ENCODE measurements at regions not wholly inside any gene's neighbourhood (a gene's known extent, or its start where the extent isn't known, plus 50 kb on each side); places are given as distances from the start of the nearest gene placed in this dataset.
"Not testable (repeated sequence)": the region's sequence is repeated elsewhere in the genome, so short reads cannot be mapped to it uniquely, and the experiment has no call there.

DNA sequence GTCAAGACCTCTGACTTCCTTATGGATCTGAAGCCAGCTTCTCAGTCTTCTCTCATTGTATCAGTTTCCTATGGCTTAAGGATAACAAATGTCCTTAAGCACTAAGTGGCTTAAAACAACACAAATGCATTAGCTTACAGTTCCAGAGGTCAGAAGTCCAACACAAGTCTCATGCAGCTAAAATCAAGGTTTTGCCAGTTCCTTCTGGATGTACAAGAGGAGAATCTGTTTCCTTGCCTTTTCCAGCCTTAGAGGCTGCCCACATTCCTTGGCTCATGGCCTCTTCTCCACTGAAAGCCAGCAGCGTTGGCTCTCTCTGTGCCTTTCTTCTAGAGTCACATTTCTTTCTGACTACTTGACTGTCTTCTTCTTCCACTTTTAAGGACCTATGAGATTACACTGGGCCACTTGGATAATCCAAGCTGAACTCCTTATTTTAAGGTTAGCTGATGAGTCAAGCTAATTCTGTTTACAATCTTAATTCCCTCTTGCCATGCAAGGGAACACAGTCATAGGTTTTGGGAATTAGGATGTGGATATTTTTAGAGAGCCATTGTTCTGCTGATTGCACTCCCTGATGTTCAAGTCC is 179.0 kb downstream of the BCAS1 start:
- no peak for DNase-seq

DNA sequence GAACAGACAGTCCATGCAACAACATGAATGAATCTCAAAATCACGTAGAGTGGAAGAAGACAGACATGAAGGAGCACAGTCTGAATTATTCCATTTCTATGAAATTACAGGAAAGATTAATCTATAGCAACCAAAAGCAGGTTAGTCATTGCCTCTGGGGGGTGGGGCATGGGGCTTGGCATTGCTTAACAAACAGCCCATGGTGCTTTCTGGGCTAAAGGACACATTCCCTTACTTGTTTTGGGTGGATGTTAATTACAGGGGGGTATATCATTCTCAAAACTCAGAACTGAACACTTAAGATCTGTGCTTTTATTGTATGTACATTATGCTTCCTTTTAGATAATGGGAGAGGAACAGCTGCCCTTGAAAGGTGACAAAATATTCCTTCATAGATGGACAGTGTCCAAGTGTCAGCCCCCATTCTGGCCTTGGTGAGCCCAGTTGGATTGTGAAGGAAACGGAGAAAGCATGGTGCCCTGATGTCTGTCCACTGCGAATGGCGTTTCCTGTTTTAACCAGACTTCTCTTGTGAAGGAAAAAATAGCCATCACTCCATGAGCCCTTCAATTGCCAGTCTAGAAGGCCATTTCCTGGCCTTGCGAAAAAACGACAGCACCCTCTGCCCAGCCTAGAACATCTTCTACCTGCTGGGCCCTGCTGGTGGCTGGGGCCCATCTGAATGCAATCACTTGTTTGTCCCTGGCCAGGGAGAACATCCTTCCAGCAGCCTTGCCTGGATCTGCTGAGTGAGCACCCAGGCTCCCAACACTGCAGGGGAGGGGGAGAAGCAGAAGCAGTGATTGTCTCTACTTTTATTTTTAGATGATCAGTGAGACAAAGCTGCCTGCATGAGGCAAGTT is 179.7 kb downstream of the BCAS1 start:
- DNase-seq: no peak

DNA sequence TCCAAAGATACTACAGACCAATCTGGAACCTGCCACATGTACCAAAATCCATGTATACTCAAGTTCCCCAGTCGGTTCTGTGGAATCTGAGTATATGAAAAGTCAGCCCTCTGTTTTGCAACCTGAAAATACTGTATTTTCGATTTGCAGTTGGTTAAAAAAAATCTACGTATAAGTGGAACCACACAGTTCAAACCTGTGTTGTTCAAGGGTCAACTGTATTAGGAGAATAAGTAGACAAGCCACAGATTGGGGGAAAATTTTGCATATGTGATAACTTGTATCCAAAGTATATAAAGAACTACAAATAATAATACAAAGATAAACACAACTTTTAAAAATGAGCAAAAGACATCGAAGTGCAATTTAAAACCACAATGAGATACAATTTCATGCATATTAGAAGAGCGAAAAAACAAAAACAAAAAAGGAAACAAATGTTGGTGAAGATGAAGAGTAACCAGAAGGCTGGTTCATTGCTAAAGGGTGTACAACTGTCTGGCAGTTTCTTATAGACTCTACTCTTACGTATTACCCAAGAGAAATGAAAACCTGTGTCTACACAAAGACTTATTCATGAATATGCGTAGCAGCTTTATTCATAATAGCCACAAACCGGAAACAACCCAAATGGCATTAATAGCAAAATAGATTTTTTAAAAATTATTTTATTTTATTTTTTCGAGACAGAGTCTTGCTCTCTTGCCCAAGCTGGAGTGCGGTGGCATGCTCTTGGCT is 180.8 kb downstream of the BCAS1 start:
- no peak for DNase-seq

DNA sequence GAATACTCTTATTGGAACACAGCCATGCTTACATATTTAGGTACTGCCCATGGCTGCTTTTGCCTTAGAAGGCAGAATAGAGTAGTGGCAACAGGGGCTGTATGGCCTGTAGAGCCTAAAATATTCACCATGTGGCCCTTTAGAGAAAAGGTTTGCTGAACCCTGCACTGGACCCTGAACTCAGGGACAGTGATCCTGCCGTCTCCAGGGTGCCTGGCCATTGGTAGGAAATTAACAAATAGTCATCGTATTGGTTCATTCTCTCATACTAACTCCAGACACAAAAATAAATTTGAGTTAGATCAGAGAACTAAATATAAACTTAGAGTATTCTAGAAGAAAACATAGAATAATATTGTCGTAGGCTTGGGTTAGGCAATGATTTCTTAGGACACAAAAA is 181.4 kb downstream of the BCAS1 start:
- no peak for DNase-seq

DNA sequence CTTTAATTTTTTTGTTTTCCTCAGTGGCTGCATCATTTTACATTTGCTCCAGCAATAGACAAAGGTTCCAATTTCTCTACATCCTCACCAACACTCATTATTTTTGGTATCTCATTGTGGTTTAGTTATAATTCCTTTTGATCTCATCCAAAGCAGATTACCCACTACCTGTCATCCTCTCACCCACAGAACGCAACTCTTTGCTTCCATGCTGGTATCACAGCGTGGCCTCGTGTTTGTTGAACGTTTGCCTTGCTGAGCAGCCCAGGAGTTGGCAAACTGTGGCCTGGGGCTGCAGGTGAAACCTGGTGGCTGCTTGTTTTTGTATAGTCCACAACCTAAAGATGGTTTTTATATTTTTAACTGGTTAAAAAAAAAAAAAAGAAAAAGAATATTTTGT is 181.9 kb downstream of the BCAS1 start:
- no peak for DNase-seq

DNA sequence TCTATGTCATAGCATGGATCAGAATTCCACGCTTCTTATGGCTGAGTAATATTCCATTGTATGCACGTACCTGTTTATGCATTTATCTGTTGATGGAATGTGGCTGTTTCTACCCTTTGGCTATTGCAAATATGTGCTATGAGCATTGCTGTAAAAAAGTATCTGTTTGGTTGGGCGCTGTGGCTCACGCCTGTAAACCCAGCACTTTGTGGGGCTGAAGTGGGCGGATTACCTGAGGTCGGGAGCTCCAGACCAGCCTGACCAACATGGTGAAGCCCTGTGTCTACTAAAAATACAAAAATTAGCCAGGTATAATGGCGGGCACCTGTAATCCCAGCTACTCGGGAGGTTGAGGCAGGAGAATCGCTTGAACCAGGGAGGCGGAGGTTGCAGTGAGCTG is 182.4 kb downstream of the BCAS1 start:
- DNase-seq: no peak

DNA sequence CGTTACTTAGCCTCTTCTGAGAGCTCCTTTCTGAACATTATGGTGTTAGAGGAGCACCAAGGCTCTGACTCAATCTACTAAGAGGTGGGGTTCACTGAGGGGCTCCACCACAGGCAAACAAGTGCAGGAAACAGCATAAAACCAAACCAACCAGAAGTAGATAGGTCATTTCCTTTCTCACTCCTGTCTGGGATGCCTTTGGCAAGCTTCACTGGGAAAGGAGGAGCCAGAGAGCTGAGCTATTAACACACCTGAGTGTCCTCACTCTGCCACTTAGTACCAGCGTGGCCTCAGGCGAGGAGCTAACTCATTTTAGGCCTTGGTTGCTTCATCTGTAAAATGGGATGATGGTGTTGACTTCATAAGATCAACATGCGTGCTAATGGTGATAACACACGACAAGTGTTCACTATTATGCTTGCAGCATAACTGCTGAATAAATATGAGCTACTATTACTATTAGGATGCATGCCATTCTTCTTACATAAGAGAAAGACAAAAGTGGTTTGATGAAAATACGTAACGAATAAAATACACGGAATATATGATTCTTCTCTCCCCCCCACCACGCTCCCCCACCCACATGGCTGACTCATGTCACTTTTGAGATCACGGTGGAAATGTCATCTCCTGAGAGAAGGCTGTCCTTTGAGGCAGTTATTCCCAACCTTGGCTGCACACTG is 185.4 kb downstream of the BCAS1 start:
- no peak for DNase-seq

DNA sequence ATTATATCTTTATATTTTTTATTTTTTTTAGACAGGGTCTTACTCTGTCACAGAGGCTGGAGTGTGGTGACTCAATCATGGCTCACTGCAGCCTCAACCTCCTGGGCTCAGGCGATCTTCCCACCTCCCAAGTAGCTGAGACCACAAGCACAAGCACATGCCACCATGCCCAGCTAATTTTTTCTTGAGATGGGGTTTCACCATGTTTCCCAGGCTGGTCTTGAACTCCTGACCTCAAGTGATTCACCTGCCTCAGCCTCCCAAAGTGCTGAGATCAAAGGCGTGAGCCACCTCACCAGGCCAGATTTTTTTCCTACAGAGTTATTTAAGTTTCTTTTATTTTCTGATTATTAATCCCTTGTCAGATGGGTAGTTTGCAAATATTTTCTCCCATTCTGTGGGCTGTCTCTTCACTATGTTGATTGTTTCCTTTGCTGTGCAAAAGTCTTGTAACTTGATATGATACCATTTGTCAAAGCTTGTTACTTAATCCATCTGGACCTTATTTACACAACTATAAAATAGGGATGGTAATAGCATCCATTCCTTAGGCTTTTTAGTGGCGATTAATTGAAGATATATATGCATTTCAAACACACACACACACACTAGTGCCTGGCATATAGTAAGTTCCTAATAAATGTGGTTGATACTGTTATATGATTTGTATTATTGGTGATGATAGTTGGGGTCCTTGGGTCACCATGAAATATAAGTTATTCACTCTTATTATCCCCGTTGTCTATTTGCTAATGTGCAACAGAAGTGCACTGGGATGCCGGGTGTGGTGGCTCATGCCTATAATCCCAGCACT is 187.1 kb downstream of the BCAS1 start:
- DNase-seq: no peak

DNA sequence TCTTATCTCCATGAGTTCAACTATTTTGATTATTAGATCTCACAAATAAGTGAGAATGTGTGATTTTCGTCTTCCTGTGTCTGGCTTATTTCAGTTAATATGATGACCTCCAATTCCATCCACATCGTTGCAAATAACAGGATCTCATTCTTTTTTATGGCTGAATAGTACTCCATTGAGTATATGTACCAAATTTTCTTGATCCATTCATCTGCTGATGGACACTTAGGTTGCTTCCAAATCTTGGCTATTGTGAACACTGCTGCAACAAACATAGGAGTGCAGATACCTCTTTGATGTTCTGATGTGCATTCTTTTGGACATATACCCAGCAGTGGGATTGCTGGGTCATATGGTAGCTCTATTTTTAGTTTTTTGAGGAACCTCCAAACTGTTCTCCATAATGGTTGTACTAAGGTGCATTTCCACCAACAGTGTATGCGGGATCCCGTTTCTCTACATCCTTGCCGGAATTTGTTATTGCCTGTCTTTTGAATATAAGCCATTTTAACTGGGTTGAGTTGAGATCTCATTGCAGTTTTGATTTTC is 187.9 kb downstream of the BCAS1 start:
- not testable (repeated sequence) for DNase-seq

DNA sequence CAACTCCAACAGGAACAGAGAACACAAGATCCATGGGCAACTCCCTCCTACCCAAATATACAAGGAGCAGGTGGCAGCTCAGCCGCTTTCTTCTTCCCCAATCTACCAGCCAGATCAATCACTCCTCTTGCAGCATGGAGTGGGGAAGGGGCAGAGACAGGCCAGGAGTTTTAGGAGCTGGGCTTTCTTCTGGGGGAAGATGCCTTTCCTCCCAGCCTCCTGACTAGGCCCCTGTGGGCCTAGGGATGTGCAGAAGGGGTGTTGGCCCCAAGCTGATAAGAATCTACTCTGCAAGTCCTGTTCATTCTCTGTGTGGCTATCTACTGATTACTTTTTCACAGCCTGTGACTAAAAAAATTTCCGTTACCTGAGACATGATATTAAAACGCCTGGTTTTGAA is 189.0 kb downstream of the BCAS1 start:
- no peak for DNase-seq

DNA sequence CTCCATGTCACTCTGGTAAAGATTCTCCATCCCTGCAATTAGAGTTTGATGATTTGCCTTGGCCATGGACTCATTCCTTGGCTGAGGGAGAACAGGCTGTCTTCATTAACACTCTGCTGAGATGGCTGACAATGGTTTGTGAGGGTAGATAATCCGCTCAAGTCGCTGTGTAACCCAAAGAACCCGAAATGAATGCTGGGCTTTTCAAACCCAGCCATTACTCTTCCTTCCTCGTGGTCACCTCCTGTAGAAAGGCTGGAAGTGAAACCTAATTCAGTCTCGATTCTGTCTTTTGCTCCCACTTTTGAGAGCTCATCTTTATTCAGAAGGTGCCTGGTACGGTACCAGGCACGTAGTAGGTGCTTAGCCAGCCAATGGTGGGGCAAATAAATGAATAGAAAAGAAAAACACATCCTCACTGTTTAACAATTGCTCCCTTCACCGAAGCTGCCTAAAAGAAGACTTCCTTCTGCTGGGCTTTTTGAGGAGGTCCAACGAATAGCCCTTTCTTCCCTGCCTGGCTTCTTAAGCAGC is 190.2 kb downstream of the BCAS1 start:
- DNase-seq: no peak

DNA sequence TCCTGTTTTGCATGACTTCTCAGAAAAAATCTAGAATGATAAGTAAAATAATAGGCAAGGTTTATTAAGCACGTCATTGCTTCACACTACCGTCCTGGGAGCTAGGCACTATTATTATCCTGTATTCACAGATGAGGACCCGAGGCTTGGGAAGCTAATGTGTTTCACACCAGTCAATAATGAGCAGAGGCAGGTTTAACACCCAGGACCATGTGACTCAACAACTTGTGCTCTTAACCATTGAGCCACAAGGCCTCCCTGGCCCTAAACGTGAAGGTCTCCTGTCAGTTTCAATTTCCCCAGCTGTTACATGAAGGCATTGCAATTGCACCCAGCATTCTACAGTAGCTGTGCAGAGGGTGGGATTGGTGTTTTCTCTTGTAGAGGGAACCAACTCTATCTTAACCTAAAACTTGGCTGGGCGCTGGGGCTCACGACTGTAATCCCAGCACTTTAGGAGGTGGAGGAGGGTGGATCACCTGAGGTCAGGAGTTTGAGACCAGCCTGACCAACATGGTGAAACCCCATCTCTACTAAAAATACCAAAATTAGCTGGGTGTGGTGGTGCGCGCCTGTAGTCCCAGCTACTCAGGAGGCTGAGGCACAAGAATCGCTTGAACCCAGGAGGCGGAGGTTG is 191.2 kb downstream of the BCAS1 start:
- DNase-seq: no peak

DNA sequence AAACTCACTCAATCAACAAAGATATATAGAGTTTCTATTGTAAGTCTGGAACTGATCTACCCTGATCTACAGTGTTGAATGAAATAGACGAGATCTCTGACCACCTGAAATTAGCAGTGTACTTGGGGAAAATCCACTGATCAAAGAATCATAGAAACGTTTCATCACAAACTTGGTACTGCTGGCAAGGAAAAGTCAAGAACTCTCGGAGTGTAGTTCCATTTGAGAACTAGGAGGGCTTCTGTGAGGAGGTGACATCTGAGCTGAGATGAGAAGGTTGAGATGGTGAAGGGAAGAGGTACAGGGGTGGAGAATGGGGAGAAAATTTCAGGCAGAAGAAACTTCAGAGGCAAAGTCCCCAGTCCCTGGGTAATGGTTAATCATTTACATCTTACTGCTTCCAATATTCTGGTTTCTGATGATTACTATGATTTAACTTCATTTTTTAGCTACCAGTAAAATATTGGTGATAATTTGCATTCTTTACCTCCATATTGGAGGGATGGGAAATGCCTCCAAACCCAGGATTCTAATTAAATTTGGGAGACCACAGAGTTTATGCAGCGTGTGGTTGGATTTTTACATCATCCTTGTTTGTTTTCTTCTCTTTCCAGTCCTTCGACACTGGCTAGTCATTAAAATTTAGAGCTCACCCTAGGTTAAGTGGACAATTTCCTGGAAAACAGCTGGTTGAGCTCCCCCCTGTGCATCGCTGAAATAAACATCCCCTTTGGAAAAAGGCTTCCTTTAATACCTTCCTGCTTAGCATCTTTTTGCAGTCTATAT is 191.9 kb downstream of the BCAS1 start:
- no peak for DNase-seq

DNA sequence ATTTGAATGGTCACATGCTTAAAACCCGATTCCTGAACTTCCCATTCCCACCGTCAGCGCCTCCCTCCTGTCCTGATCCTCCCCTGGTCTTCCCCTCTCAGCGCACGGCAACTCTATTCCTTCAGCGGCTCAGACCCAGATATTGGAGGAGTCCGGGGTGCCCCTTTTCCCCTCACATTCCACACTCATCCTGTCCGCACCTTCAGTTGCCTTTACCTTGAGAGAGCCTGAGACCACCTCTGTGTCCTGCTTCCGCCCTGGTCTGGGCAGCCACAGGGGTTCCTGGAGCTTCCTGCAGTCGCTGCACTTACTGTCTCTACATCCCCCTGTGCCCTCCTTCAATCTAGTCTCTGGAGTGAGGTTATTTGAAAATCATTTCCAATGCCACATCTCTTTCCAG is 193.4 kb downstream of the BCAS1 start:
- no peak for DNase-seq

DNA sequence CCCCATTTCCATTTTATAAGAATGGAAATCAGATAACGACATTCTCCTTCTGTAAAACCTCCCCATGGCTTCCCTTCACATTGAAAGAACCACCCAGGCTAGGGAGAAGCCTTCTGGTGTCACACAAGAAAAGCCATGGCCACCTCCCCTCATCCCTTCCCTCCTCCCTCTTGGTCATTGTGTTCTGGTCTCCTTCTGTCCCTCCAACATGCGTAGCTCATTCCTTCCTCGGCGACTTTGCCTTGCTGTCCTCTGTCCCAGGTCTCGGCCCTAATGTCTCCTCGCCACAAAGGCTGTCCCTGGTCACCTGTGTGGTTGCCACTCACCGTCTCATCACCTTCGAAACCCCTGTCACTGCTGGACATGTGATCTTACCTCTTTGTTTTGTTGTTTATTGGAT is 193.9 kb downstream of the BCAS1 start:
- DNase-seq: no peak

DNA sequence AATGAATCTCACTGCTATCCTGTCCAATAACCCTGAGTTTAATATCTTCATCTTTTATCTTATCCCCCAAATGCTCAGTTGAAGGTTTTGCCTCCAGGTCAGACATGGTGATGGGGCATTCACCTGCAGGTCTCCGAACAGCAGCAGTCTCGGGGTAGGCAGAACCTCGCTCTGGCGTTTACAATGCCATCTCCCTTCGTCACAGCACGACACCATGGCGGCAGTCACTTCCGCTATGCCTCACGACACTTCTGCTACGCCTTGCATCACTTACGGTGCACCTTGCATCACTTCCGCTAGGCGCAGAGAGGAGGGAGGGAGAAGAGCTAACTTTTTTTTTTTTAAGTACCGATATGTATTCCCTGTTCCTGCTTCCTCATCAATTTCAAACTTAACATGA is 194.9 kb downstream of the BCAS1 start:
- no peak for DNase-seq

DNA sequence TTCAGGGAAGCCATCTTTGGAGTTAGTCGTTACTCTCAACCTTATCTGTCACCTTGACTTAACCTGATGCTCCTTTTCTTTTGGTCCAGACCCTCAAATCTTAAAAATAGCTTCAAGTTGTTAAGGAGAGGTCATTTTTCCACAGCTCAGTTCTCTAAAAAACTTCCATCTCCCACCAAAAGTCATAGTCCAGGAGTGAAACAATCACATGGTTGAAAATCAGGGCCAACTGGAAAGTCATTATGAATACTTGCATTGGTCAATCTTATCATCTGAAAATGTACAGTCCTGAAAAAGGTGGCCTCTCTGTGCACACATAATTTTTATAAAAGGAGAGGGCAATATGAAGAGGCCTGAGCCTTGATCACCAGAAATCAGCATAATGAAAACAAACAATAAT is 195.7 kb downstream of the BCAS1 start:
- DNase-seq: no peak

DNA sequence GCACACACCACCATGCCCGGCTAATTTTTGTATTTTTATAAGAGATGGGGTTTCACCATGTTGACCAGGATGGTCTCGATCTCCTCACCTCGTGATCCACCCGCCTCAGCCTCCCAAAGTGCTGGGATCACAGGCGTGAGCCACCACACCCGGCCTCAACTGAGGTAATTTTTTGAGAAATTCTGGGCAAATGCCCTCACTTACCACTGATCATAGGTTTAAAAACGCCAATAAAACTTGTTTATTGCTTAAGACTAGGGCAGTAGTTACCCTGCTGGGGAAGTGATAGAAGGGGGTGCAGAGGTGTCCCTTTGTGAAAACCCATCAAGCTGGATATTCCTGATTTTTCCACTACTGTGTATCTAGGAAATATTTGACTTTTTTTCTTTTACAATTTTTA is 196.3 kb downstream of the BCAS1 start:
- no peak for DNase-seq

DNA sequence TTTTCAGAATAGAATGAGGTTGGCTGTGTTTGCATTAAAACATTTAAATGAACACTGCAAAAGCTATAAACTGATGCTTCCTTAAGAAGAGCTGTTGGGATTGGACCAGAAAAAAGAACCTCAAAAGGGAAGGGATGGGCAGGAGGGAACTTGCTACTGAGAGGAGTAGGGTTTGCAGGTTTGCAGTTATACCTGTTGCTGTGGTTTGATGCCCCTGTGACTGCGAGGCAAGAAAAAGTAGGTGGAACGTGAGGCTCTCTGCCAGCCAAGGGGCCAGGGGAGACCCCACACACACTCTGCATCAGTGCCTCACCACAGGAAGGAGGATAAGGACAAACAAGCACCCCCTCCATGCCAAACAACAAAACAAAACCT is 197.2 kb downstream of the BCAS1 start:
- no peak for DNase-seq

DNA sequence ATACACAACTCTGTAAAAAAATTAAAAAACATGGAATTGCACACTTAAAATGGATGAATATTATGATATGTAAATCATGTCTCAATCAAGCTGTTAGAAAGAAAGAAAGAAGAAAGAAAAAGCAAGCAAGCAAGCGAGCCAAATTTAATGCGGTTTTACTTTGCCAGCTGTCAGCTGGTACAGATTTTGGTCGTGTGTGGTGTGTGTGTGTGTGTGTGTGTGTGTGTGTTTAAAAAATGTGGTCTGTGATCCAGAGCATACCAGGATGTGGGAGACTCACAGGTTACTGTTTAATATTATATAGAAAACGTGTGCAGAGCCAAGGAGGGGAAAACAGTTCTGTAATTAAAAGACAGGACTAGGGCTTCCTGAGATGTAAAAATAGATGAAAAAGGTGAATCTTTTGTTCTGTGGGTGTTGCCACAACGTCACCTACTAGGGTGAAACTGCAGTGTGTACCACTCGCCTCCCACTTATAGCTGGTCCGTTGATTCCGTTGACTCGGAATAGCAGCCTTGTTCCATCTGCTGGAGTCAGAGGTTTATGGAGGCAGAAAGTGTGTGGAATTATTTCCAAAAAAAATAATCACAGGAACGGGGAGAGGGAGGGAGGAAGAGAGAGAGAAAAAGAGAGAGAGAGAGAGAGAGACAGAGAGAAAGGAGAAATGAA is 197.7 kb downstream of the BCAS1 start:
- peak; percentile 40 for DNase-seq

Data from activated CD4-positive, alpha-beta T cell treated with anti-CD3 and anti-CD28 coated beads, Interleukin-2, amount 50 U/mL, for 1 hour (primary cell).